IMR-90 (cell line): ENCODE measurements at regions not wholly inside any gene's neighbourhood (a gene's known extent, or its start where the extent isn't known, plus 50 kb on each side); places are given as distances from the start of the nearest gene placed in this dataset.

ENCODE experiments used
- ATAC-seq: fragments of 200-7000 bp; cut with Tn5 transposase; 2 replicates; pipeline ENCODE4 v1.9.1; 2020; ENCODE audit warnings: low read depth, mild to moderate bottlenecking, moderate library complexity
- BruUV-seq: library from RNA; stranded (reverse); fragments of 400-500 nt; replicated peaks from 2 replicates; lab custom pipeline; 2021; lab: Mats Ljungman, UMichigan
- CTCF ChIA-PET: fragments of 300-600 bp; formaldehyde crosslinking; extraction: SDS; loops from one replicate; lab custom pipeline; 2021; ENCODE audit warnings: antibody characterized with exemption; lab: Yijun Ruan, JAX
- POLR2A ChIA-PET: fragments of 300-600 bp; sonication (Branson Sonifier 250); formaldehyde crosslinking; loops from one replicate; lab custom pipeline; 2022; ENCODE audit warnings: antibody characterized with exemption; ENCODE audit not compliant: unreplicated experiment; lab: Charles Lee
- DNase-seq: peaks from one replicate; pipeline ENCODE4 v3.0.0; 2013
- H2AFZ ChIP-seq: replicated peaks from 2 replicates; pipeline ENCODE3; 2013; ENCODE audit warnings: low read length, mild to moderate bottlenecking; ENCODE audit not compliant: poor library complexity
- H2AK5ac ChIP-seq: 2 replicates; pipeline ENCODE4 v1.6.1; 2013; ENCODE audit warnings: low read depth, low read length, inconsistent platforms
- H2AK9ac ChIP-seq: replicated peaks from 2 replicates; pipeline ENCODE3; 2013; ENCODE audit warnings: mild to moderate bottlenecking, low read depth, low read length, moderate library complexity; ENCODE audit not compliant: poor library complexity
- H2BK120ac ChIP-seq: 2 replicates; pipeline ENCODE4 v1.6.1; 2013; ENCODE audit warnings: low read depth, low read length, inconsistent platforms
- H2BK15ac ChIP-seq: 3 replicates; pipeline ENCODE4 v1.6.1; 2013; ENCODE audit warnings: low read depth, low read length, inconsistent platforms
- H2BK20ac ChIP-seq: 2 replicates; pipeline ENCODE4 v1.6.1; 2013; ENCODE audit warnings: low read depth, mild to moderate bottlenecking, inconsistent platforms, low read length, moderate library complexity
- H2BK5ac ChIP-seq: 2 replicates; pipeline ENCODE4 v1.6.1; 2013; ENCODE audit warnings: mild to moderate bottlenecking, low read depth, low read length, inconsistent platforms; ENCODE audit not compliant: poor library complexity, severe bottlenecking
- H3K14ac ChIP-seq: replicated peaks from 2 replicates; pipeline ENCODE4 v1.6.1; 2013; ENCODE audit warnings: low read depth, low read length, inconsistent platforms
- H3K18ac ChIP-seq: 2 replicates; pipeline ENCODE4 v1.6.1; 2013; ENCODE audit warnings: low read depth, low read length, control low read depth
- H3K23ac ChIP-seq: 2 replicates; pipeline ENCODE4 v1.6.1; 2013; ENCODE audit warnings: low read depth, low read length, inconsistent platforms
- H3K27ac ChIP-seq: 2 replicates; pipeline ENCODE4 v1.5.1; 2013; ENCODE audit warnings: mild to moderate bottlenecking, control low read depth, low read length; ENCODE audit not compliant: insufficient read depth
- H3K27me3 ChIP-seq: 2 replicates; pipeline ENCODE4 v1.6.1; 2013; ENCODE audit warnings: low read length; ENCODE audit not compliant: control insufficient read depth, insufficient read depth
- H3K36me3 ChIP-seq: 2 replicates; pipeline ENCODE4 v1.6.1; 2013; ENCODE audit warnings: low read length, mixed read lengths; ENCODE audit not compliant: control insufficient read depth, insufficient read depth
- H3K4ac ChIP-seq: 2 replicates; pipeline ENCODE4 v1.6.1; 2013; ENCODE audit warnings: low read depth, low read length, inconsistent platforms
- H3K4me1 ChIP-seq: 2 replicates; pipeline ENCODE4 v1.6.1; 2013; ENCODE audit warnings: low read length, mixed read lengths; ENCODE audit not compliant: control insufficient read depth, insufficient read depth
- H3K4me2 ChIP-seq: 2 replicates; pipeline ENCODE4 v1.6.1; 2013; ENCODE audit warnings: low read depth, mild to moderate bottlenecking, control low read depth, low read length, moderate library complexity
- H3K4me3 ChIP-seq: 2 replicates; pipeline ENCODE4 v1.5.1; 2013; ENCODE audit warnings: low read depth, mild to moderate bottlenecking, control low read depth, low read length, moderate library complexity; ENCODE audit not compliant: insufficient read depth
- H3K56ac ChIP-seq: 2 replicates; pipeline ENCODE4 v1.6.1; 2013; ENCODE audit warnings: low read length, inconsistent platforms; ENCODE audit not compliant: insufficient read depth; ENCODE audit errors: extremely low read depth
- H3K79me1 ChIP-seq, 2 experiments: 2 replicates each; pipeline ENCODE4 v1.6.1; 2013; ENCODE audit warnings: low read length in 2 of 2, inconsistent platforms in 1 of 2, low read depth in 1 of 2
- H3K9ac ChIP-seq: 2 replicates; pipeline ENCODE4 v1.6.1; 2013; ENCODE audit warnings: low read depth, low read length, control low read depth
- H3K9me1 ChIP-seq: 2 replicates; pipeline ENCODE4 v1.6.1; 2013; ENCODE audit warnings: low read length, inconsistent platforms; ENCODE audit not compliant: insufficient read depth
- H3K9me3 ChIP-seq: 2 replicates; pipeline ENCODE4 v1.6.1; 2013; ENCODE audit warnings: low read length; ENCODE audit not compliant: control insufficient read depth, insufficient read depth
- H4K20me1 ChIP-seq: 2 replicates; pipeline ENCODE4 v1.6.1; 2013; ENCODE audit warnings: low read length, inconsistent platforms; ENCODE audit not compliant: insufficient read depth
- H4K5ac ChIP-seq: 2 replicates; pipeline ENCODE4 v1.6.1; 2013; ENCODE audit warnings: mild to moderate bottlenecking, low read depth, low read length, control low read depth
- H4K8ac ChIP-seq, 2 experiments: 2 replicates each; pipeline ENCODE4 v1.6.1; 2013; ENCODE audit warnings: low read depth in 2 of 2, low read length in 2 of 2, control low read depth in 1 of 2, inconsistent platforms in 1 of 2
- H4K91ac ChIP-seq: 2 replicates; pipeline ENCODE4 v1.6.1; 2013; ENCODE audit warnings: low read depth, low read length, inconsistent platforms; ENCODE audit not compliant: insufficient read depth
- BHLHE40 ChIP-seq: fragments of 150-350 bp; IDR thresholded peaks from 2 replicates; pipeline ENCODE4 v1.6.1; 2016; ENCODE audit warnings: mild to moderate bottlenecking, low read depth, low read length
- ELK1 ChIP-seq: fragments of 150-350 bp; IDR thresholded peaks from 2 replicates; pipeline ENCODE4 v1.6.1; 2016; ENCODE audit warnings: low read depth, mild to moderate bottlenecking, low read length, moderate library complexity, borderline replicate concordance
- FOS ChIP-seq: fragments of 150-350 bp; IDR thresholded peaks from 2 replicates; pipeline ENCODE4 v1.6.1; 2016; ENCODE audit warnings: low read depth, low read length
- MAZ ChIP-seq: IDR thresholded peaks from 2 replicates; pipeline ENCODE4 v1.6.1; 2012; ENCODE audit warnings: low read depth, mild to moderate bottlenecking, low read length, improper control_type of control experiment, moderate library complexity, borderline replicate concordance
- MXI1 ChIP-seq: IDR thresholded peaks from 2 replicates; pipeline ENCODE4 v1.6.1; 2012; ENCODE audit warnings: low read depth, mild to moderate bottlenecking, low read length, moderate library complexity, borderline replicate concordance
- POLR2A ChIP-seq: IDR thresholded peaks from 2 replicates; pipeline ENCODE4 v1.6.1; 2012; ENCODE audit warnings: mild to moderate bottlenecking, low read depth, low read length
- RAD21 ChIP-seq: IDR thresholded peaks from 2 replicates; pipeline ENCODE4 v1.6.1; 2012; ENCODE audit warnings: low read length, improper control_type of control experiment
- RCOR1 ChIP-seq: IDR thresholded peaks from 2 replicates; pipeline ENCODE4 v1.6.1; 2012; ENCODE audit warnings: mild to moderate bottlenecking, low read length, improper control_type of control experiment; ENCODE audit not compliant: insufficient replicate concordance
- RFX5 ChIP-seq: IDR thresholded peaks from 2 replicates; pipeline ENCODE4 v1.8.0; 2012; ENCODE audit warnings: low read depth, mild to moderate bottlenecking, low read length, moderate library complexity
- USF2 ChIP-seq: fragments of 150-350 bp; IDR thresholded peaks from 2 replicates; pipeline ENCODE4 v1.6.1; 2017; ENCODE audit warnings: mild to moderate bottlenecking, antibody characterized with exemption, low read length, low read depth
- dilution Hi-C: fragments of 300-500 bp; cut with HindIII; formaldehyde crosslinking; loops from one replicate; pipeline ENCODE4 v1.14.3; 2018; ENCODE audit warnings: low sequenced_read_pairs; ENCODE audit not compliant: unreplicated experiment
- in situ Hi-C: fragments of 300-500 bp; cut with MboI; formaldehyde crosslinking; loops from 3 replicates; pipeline ENCODE4 v1.14.3; 2019; ENCODE audit warnings: low sequenced_read_pairs, inconsistent platforms, mixed read lengths
- intact Hi-C: fragments of 100-400 bp; cut with micrococcal nuclease; formaldehyde crosslinking; loops from 2 replicates; pipeline ENCODE4 v1.10.0; 2022

- Histone ChIP-seq H3K79me1 (no peaks in the 10 kb centered on the region), H3K36me3 (no peaks in the 10 kb centered on the region), H3K56ac (no peak overlapping the region), H3K9me1 (no peaks in the 10 kb centered on the region), H3K18ac (no peak overlapping the region), H2BK5ac (no peak overlapping the region), H4K8ac (no peak overlapping the region), H3K27ac (no peak overlapping the region), H2BK15ac (no peak overlapping the region), H3K9me3 (peaks cover 24% of the 10 kb centered on the region), H3K4me1 (no peaks in the 10 kb centered on the region), H2BK120ac (no peak overlapping the region), H4K5ac (no peak overlapping the region), H3K4me3 (no peak overlapping the region), H3K23ac (no peak overlapping the region), H3K14ac (no peak overlapping the region), H3K9ac (no peak overlapping the region), H2AK9ac (no peak overlapping the region), H2AK5ac (no peak overlapping the region), H3K4me2 (no peak overlapping the region), H2AFZ (no peak overlapping the region), H3K27me3 (no peaks in the 10 kb centered on the region), H4K91ac (no peak overlapping the region), H4K20me1 (no peaks in the 10 kb centered on the region), H3K4ac (no peak overlapping the region), H2BK20ac (no peak overlapping the region)
- TF ChIP-seq POLR2A (no peak), RFX5 (no peak), MXI1 (no peak), MAZ (no peak), RCOR1 (no peak), FOS (no peak), USF2 (no peak), BHLHE40 (no peak), RAD21 (no peak), ELK1 (no peak)
- BruUV-seq = no TSS peak
- POLR2A ChIA-PET = no interaction called here
- DNase-seq (no peak), ATAC-seq (no peak)
- dilution Hi-C loops (no loop called here), in situ Hi-C loops (no loop called here), intact Hi-C loops (no loop called here)
- CTCF ChIA-PET = no interaction called here
Observed at GRCh38 chr10:121110369-121110768, 259.2 kb downstream of the WDR11 start.
